HepG2 (cell line): ENCODE measurements at regions not wholly inside any gene's neighbourhood (a gene's known extent, or its start where the extent isn't known, plus 50 kb on each side); places are given as distances from the start of the nearest gene placed in this dataset.

Experiments
- ATAC-seq: fragments of 200-7000 bp; cut with Tn5 transposase; 3 replicates; pipeline ENCODE4 v1.9.1; 2020; ENCODE audit warnings: mild to moderate bottlenecking, moderate library complexity
- BruUV-seq: library from RNA; stranded (reverse); fragments of 400-500 nt; replicated peaks from 2 replicates; lab custom pipeline; 2021; lab: Mats Ljungman, UMichigan
- CTCF ChIA-PET: fragments of 300-600 bp; formaldehyde crosslinking; extraction: SDS; loops from one replicate; lab custom pipeline; 2021; ENCODE audit warnings: low total read pairs, inconsistent platforms, low intra/inter-chr PET ratio; lab: Yijun Ruan, JAX
- POLR2A ChIA-PET: fragments of 350-600 bp; sonication (Branson Sonifier 250); formaldehyde crosslinking; loops from one replicate; lab custom pipeline; 2020; ENCODE audit warnings: antibody characterized with exemption, inconsistent platforms; lab: Yijun Ruan, JAX
- DNase-seq: peaks from one replicate; pipeline ENCODE4 v3.0.0-alpha.2; 2015; ENCODE audit warnings: low spot score
- FAIRE-seq: peaks from 3 replicates; lab custom pipeline; 2011; peaks lifted over from hg19 to GRCh38; lab: Jason Lieb, UNC
- H2AFZ ChIP-seq: one replicate; pipeline ENCODE4 v1.6.1; 2011; ENCODE audit warnings: low read length, inconsistent platforms
- H3K27ac ChIP-seq: fragments of 300-600 bp; 3 replicates; pipeline ENCODE4 v1.8.0; 2011; ENCODE audit warnings: mixed run types, mild to moderate bottlenecking, mixed read lengths, low read length, inconsistent platforms; ENCODE audit not compliant: insufficient read depth; ENCODE audit errors: extremely low read length
- H3K27me3 ChIP-seq, 2 experiments: fragments of 200-600 bp in 1 of 2; 2 replicates in 1 of 2; 3 replicates in 1 of 2; pipeline versions ENCODE4 v1.6.0 to v1.8.0; 2011; ENCODE audit warnings: low read length in 2 of 2, mild to moderate bottlenecking in 2 of 2, moderate library complexity in 2 of 2, inconsistent platforms in 1 of 2; ENCODE audit not compliant: insufficient read depth in 2 of 2, control insufficient read depth in 1 of 2
- H3K36me3 ChIP-seq, 2 experiments: fragments of 200-600 bp in 1 of 2; replicated peaks in 1 of 2; 2 replicates in 1 of 2; 3 replicates in 1 of 2; pipeline versions ENCODE4 v1.5.1 to v1.8.0; 2011; ENCODE audit warnings: low read length in 2 of 2, inconsistent platforms in 1 of 2; ENCODE audit not compliant: insufficient read depth in 2 of 2, control insufficient read depth in 1 of 2
- H3K4me1 ChIP-seq: 2 replicates; pipeline ENCODE4 v1.5.1; 2012; ENCODE audit warnings: low read length, inconsistent platforms; ENCODE audit not compliant: insufficient read depth
- H3K4me2 ChIP-seq: 2 replicates; pipeline ENCODE4 v1.6.0; 2011; ENCODE audit warnings: low read depth, low read length, inconsistent platforms
- H3K4me3 ChIP-seq, 3 experiments: fragments of 200-600 bp in 1 of 3; sonication (generic), shearing (Covaris generic) in 1 of 3; replicated peaks in 1 of 3; 2 replicates each; pipeline ENCODE4 v1.5.1; 2011 to 2016; ENCODE audit warnings: low read length in 3 of 3, inconsistent platforms in 2 of 3, low read depth in 2 of 3, mild to moderate bottlenecking in 2 of 3, control low read depth in 1 of 3, mixed read lengths in 1 of 3; ENCODE audit not compliant: insufficient read depth in 1 of 3
- H3K79me2 ChIP-seq: one replicate; pipeline ENCODE4 v1.6.1; 2011; ENCODE audit warnings: low read length, inconsistent platforms; ENCODE audit not compliant: insufficient read depth
- H3K9ac ChIP-seq: 2 replicates; pipeline ENCODE4 v1.6.0; 2011; ENCODE audit warnings: mild to moderate bottlenecking, low read depth, low read length, inconsistent platforms; ENCODE audit not compliant: insufficient read depth
- H3K9me3 ChIP-seq: 2 replicates; pipeline ENCODE4 v1.5.1; 2012; ENCODE audit warnings: mild to moderate bottlenecking, low read length
- H4K20me1 ChIP-seq: 2 replicates; pipeline ENCODE4 v1.6.0; 2011; ENCODE audit warnings: inconsistent platforms, mild to moderate bottlenecking, low read length, moderate library complexity; ENCODE audit not compliant: insufficient read depth
- GATAD2A ChIP-seq: IDR thresholded peaks from 2 replicates; pipeline ENCODE4 v1.6.1; 2016
- NFYB ChIP-seq: sonication (generic); formaldehyde crosslinking; IDR thresholded peaks from 2 replicates; pipeline ENCODE4 v1.4.0; 2020; ENCODE audit warnings: missing genetic modification reagents
- PTBP1 ChIP-seq: fragments of 200-400 bp; formaldehyde crosslinking; IDR thresholded peaks from 2 replicates; pipeline ENCODE4 v1.6.1; 2018; ENCODE audit warnings: low read length, low read depth; ENCODE audit not compliant: poor library complexity, severe bottlenecking
- RARG ChIP-seq: sonication (generic); formaldehyde crosslinking; IDR thresholded peaks from 2 replicates; pipeline ENCODE4 v1.4.0; 2020; ENCODE audit warnings: low read depth, mild to moderate bottlenecking, missing genetic modification reagents
- RFXANK ChIP-seq: IDR thresholded peaks from 2 replicates; pipeline ENCODE4 v1.6.1; 2016
- RNF2 ChIP-seq: fragments of 450-650 bp; conservative IDR thresholded peaks from 2 replicates; pipeline ENCODE4 v1.6.1; 2016; ENCODE audit warnings: low read depth
- ZNF264 ChIP-seq: sonication (generic); formaldehyde crosslinking; IDR thresholded peaks from 2 replicates; pipeline ENCODE4 v1.4.0; 2020; ENCODE audit warnings: missing genetic modification reagents
- ZNF546 ChIP-seq: sonication (generic); formaldehyde crosslinking; conservative IDR thresholded peaks from 2 replicates; pipeline ENCODE4 v1.8.1; 2023; ENCODE audit warnings: mild to moderate bottlenecking, missing genetic modification reagents
- ZNF614 ChIP-seq: IDR thresholded peaks from 2 replicates; pipeline ENCODE4 v1.6.1; 2018; ENCODE audit warnings: missing biosample characterization, missing genetic modification reagents, inconsistent platforms, borderline replicate concordance
- WGBS: methylation state at CpG from one replicate; pipeline ENCODE4 v1.1.6; 2017; ENCODE audit warnings: low lambda C conversion rate; 5-methylcytosine and 5-hydroxymethylcytosine counted together
- in situ Hi-C: cut with HindIII; loops from 2 replicates; pipeline ENCODE4 v1.10.0; 2017; ENCODE audit warnings: low pct_unique_long_range_greater_than_20kb; ENCODE audit not compliant: extremely low pct_ligation_motif_present
- intact Hi-C: fragments of 100-400 bp; cut with micrococcal nuclease; formaldehyde crosslinking; loops from one replicate; pipeline ENCODE4 v1.10.0; 2022; ENCODE audit not compliant: unreplicated experiment
- TF ChIP-seq, protein P1 (sequence below): sonication (generic); formaldehyde crosslinking; IDR thresholded peaks from 2 replicates; pipeline ENCODE4 v1.4.0; 2020; ENCODE audit warnings: missing genetic modification reagents, borderline replicate concordance
- TF ChIP-seq, protein P2 (sequence below): sonication (generic); formaldehyde crosslinking; IDR thresholded peaks from 2 replicates; pipeline ENCODE4 v1.5.0; 2020; ENCODE audit warnings: missing genetic modification reagents, mild to moderate bottlenecking, borderline replicate concordance
- TF ChIP-seq, protein P3 (sequence below): conservative IDR thresholded peaks from 2 replicates; pipeline ENCODE4 v1.6.1; 2018; ENCODE audit warnings: missing genetic modification reagents
- TF ChIP-seq, protein P4 (sequence below): sonication (generic); formaldehyde crosslinking; IDR thresholded peaks from 2 replicates; pipeline ENCODE4 v1.4.0; 2020; ENCODE audit warnings: mild to moderate bottlenecking, missing genetic modification reagents, borderline replicate concordance
- TF ChIP-seq, protein P5 (sequence below): sonication (generic); formaldehyde crosslinking; IDR thresholded peaks from 2 replicates; pipeline ENCODE4 v1.4.0; 2020; ENCODE audit warnings: missing genetic modification reagents

DNA sequence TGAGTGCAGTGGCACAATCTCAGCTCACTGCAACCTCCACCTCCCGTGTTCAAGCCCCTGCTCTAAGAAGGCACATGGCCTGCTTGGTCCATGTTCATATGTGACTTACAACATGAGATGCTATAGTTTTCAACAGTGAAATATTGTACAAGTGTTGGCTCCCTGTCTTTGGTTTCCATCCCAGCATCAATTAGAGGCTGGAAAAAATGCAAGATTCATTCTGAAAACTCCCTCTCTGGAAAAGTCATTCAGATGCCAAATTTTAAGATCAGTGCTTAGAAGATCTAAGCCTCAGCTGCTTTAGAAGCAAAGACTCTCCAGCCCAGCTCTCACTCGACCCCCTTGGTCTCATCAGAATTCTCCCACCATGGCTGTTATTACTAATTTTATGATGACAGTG, 398.9 kb downstream of the KIF16B start:
- POLR2A ChIA-PET, result no interaction called here
- Histone ChIP-seq H3K9ac (no peak overlapping the region), H3K4me2 (no peak overlapping the region), H4K20me1 (no peaks in the 10 kb centered on the region), H3K36me3 (no peaks in the 10 kb centered on the region), H3K9me3 (peaks cover 19% of the 10 kb centered on the region), H3K4me3 (no peak overlapping the region), H3K27me3 (no peaks in the 10 kb centered on the region), H3K27ac (no peak overlapping the region), H3K79me2 (no peaks in the 10 kb centered on the region), H2AFZ (no peak overlapping the region), H3K4me1 (no peaks in the 10 kb centered on the region)
- intact Hi-C loops, result no loop called here
- WGBS, result 9% methylated on average over 2 of the region's 2 CpGs
- in situ Hi-C loops, result no loop called here
- BruUV-seq, result no TSS peak
- DNase-seq (no peak), FAIRE-seq (no peak), ATAC-seq (no peak)
- CTCF ChIA-PET, result no interaction called here
- TF ChIP-seq, protein P1, sequence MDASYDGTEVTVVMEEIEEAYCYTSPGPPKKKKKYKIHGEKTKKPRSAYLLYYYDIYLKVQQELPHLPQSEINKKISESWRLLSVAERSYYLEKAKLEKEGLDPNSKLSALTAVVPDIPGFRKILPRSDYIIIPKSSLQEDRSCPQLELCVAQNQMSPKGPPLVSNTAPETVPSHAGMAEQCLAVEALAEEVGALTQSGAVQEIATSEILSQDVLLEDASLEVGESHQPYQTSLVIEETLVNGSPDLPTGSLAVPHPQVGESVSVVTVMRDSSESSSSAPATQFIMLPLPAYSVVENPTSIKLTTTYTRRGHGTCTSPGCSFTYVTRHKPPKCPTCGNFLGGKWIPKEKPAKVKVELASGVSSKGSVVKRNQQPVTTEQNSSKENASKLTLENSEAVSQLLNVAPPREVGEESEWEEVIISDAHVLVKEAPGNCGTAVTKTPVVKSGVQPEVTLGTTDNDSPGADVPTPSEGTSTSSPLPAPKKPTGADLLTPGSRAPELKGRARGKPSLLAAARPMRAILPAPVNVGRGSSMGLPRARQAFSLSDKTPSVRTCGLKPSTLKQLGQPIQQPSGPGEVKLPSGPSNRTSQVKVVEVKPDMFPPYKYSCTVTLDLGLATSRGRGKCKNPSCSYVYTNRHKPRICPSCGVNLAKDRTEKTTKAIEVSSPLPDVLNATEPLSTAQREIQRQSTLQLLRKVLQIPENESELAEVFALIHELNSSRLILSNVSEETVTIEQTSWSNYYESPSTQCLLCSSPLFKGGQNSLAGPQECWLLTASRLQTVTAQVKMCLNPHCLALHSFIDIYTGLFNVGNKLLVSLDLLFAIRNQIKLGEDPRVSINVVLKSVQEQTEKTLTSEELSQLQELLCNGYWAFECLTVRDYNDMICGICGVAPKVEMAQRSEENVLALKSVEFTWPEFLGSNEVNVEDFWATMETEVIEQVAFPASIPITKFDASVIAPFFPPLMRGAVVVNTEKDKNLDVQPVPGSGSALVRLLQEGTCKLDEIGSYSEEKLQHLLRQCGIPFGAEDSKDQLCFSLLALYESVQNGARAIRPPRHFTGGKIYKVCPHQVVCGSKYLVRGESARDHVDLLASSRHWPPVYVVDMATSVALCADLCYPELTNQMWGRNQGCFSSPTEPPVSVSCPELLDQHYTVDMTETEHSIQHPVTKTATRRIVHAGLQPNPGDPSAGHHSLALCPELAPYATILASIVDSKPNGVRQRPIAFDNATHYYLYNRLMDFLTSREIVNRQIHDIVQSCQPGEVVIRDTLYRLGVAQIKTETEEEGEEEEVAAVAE (CRISPR knock-in tag), result no peak
- TF ChIP-seq, protein P2, sequence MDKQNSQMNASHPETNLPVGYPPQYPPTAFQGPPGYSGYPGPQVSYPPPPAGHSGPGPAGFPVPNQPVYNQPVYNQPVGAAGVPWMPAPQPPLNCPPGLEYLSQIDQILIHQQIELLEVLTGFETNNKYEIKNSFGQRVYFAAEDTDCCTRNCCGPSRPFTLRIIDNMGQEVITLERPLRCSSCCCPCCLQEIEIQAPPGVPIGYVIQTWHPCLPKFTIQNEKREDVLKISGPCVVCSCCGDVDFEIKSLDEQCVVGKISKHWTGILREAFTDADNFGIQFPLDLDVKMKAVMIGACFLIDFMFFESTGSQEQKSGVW, result no peak
- TF ChIP-seq, protein P3, sequence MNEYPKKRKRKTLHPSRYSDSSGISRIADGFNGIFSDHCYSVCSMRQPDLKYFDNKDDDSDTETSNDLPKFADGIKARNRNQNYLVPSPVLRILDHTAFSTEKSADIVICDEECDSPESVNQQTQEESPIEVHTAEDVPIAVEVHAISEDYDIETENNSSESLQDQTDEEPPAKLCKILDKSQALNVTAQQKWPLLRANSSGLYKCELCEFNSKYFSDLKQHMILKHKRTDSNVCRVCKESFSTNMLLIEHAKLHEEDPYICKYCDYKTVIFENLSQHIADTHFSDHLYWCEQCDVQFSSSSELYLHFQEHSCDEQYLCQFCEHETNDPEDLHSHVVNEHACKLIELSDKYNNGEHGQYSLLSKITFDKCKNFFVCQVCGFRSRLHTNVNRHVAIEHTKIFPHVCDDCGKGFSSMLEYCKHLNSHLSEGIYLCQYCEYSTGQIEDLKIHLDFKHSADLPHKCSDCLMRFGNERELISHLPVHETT (CRISPR knock-in tag), result no peak
- TF ChIP-seq ZNF614 (CRISPR knock-in tag), result no peak
- TF ChIP-seq RARG (CRISPR knock-in tag), result no peak
- no peak for TF ChIP-seq NFYB (CRISPR knock-in tag)
- TF ChIP-seq ZNF264 (CRISPR knock-in tag), result no peak
- TF ChIP-seq ZNF546 (CRISPR knock-in tag), result no peak
- no peak for TF ChIP-seq RFXANK (CRISPR knock-in tag)
- TF ChIP-seq RNF2, result no peak
- TF ChIP-seq PTBP1, result no peak
- TF ChIP-seq, protein P4, sequence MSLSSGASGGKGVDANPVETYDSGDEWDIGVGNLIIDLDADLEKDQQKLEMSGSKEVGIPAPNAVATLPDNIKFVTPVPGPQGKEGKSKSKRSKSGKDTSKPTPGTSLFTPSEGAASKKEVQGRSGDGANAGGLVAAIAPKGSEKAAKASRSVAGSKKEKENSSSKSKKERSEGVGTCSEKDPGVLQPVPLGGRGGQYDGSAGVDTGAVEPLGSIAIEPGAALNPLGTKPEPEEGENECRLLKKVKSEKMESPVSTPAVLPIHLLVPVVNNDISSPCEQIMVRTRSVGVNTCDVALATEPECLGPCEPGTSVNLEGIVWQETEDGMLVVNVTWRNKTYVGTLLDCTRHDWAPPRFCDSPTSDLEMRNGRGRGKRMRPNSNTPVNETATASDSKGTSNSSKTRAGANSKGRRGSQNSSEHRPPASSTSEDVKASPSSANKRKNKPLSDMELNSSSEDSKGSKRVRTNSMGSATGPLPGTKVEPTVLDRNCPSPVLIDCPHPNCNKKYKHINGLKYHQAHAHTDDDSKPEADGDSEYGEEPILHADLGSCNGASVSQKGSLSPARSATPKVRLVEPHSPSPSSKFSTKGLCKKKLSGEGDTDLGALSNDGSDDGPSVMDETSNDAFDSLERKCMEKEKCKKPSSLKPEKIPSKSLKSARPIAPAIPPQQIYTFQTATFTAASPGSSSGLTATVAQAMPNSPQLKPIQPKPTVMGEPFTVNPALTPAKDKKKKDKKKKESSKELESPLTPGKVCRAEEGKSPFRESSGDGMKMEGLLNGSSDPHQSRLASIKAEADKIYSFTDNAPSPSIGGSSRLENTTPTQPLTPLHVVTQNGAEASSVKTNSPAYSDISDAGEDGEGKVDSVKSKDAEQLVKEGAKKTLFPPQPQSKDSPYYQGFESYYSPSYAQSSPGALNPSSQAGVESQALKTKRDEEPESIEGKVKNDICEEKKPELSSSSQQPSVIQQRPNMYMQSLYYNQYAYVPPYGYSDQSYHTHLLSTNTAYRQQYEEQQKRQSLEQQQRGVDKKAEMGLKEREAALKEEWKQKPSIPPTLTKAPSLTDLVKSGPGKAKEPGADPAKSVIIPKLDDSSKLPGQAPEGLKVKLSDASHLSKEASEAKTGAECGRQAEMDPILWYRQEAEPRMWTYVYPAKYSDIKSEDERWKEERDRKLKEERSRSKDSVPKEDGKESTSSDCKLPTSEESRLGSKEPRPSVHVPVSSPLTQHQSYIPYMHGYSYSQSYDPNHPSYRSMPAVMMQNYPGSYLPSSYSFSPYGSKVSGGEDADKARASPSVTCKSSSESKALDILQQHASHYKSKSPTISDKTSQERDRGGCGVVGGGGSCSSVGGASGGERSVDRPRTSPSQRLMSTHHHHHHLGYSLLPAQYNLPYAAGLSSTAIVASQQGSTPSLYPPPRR, result no peak
- no peak for TF ChIP-seq GATAD2A (CRISPR knock-in tag)
- TF ChIP-seq, protein P5, sequence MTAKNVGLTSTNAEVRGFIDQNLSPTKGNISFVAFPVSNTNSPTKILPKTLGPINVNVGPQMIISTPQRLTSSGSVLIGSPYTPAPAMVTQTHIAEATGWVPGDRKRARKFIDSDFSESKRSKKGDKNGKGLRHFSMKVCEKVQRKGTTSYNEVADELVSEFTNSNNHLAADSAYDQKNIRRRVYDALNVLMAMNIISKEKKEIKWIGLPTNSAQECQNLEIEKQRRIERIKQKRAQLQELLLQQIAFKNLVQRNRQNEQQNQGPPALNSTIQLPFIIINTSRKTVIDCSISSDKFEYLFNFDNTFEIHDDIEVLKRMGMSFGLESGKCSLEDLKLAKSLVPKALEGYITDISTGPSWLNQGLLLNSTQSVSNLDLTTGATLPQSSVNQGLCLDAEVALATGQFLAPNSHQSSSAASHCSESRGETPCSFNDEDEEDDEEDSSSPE (CRISPR knock-in tag), result no peak
